ENCODE measurements at regions not wholly inside any gene's neighbourhood (a gene's known extent, or its start where the extent isn't known, plus 50 kb on each side); places are given as distances from the start of the nearest gene placed in this dataset.

DNA sequence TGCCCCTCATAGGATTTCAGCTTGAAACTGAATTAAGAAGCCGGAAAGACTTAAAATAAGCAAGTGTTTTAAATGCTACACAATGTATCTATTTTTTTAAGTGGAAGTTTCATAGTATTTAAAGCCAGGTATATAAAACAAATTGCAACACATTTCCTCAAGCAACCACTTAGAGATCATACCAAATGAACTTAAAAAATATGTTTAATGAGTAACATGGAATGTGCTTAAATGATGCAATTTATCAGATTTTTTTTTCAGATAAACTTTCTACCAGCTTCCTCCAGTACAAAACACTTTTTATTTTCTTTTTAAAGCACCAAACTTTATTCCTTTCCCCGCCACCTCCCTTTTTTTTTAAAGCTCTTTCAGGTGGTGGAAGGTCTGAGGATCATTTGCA lies 534.3 kb downstream of the BMP2 start:
- TF ChIP-seq, protein P1, sequence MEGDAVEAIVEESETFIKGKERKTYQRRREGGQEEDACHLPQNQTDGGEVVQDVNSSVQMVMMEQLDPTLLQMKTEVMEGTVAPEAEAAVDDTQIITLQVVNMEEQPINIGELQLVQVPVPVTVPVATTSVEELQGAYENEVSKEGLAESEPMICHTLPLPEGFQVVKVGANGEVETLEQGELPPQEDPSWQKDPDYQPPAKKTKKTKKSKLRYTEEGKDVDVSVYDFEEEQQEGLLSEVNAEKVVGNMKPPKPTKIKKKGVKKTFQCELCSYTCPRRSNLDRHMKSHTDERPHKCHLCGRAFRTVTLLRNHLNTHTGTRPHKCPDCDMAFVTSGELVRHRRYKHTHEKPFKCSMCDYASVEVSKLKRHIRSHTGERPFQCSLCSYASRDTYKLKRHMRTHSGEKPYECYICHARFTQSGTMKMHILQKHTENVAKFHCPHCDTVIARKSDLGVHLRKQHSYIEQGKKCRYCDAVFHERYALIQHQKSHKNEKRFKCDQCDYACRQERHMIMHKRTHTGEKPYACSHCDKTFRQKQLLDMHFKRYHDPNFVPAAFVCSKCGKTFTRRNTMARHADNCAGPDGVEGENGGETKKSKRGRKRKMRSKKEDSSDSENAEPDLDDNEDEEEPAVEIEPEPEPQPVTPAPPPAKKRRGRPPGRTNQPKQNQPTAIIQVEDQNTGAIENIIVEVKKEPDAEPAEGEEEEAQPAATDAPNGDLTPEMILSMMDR (optimal IDR thresholded peaks at IDR 0.05 in 1 of 3, IDR thresholded peaks at IDR 0.05 in 1 of 3, conservative IDR thresholded peaks at IDR 0.05 in 1 of 3; ENCODE audit: extremely low read depth in 1 of 3, insufficient read depth in 2 of 3, low read length in 3 of 3) = no peak
- TF ChIP-seq EZH2 (IDR thresholded peaks at IDR 0.05; ENCODE audit: low read length) = no peak

All from keratinocyte (primary cell).